ENCODE measurements at regions not wholly inside any gene's neighbourhood (a gene's known extent, or its start where the extent isn't known, plus 50 kb on each side); places are given as distances from the start of the nearest gene placed in this dataset.

DNA sequence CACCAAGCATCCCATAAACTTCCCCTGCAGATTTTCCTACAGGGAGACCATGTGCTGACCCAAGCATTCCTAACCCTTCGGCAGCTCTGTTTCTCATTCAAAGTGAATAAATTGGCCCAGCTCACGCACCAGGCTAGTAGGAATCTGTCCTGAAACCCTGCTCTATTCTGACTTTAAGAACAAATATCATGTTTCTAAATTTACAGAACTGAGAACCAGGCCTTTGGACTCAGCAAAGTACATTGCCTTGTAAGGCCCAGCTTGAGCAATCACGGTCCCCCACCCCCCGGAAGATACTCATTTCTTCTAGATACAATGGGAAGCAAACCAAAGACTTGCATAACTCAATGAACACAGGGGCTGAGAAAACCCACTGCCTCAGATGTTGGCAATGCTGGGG, 160.1 kb upstream of the NFIA start:
- TF ChIP-seq CTCF (IDR thresholded peaks at IDR 0.05; ENCODE audit: low read depth, low read length, missing input control) (no peak), REST (IDR thresholded peaks at IDR 0.05) (no peak), FOXA1 (IDR thresholded peaks at IDR 0.05) (no peak), ATF3 (IDR thresholded peaks at IDR 0.05) (no peak), SP1 (IDR thresholded peaks at IDR 0.05) (no peak), RAD21 (IDR thresholded peaks at IDR 0.05) (no peak), MAX (IDR thresholded peaks at IDR 0.05) (no peak), JUND (IDR thresholded peaks at IDR 0.05) (no peak), TAF1 (conservative IDR thresholded peaks at IDR 0.05) (no peak)
- TF ChIP-seq, protein P1, sequence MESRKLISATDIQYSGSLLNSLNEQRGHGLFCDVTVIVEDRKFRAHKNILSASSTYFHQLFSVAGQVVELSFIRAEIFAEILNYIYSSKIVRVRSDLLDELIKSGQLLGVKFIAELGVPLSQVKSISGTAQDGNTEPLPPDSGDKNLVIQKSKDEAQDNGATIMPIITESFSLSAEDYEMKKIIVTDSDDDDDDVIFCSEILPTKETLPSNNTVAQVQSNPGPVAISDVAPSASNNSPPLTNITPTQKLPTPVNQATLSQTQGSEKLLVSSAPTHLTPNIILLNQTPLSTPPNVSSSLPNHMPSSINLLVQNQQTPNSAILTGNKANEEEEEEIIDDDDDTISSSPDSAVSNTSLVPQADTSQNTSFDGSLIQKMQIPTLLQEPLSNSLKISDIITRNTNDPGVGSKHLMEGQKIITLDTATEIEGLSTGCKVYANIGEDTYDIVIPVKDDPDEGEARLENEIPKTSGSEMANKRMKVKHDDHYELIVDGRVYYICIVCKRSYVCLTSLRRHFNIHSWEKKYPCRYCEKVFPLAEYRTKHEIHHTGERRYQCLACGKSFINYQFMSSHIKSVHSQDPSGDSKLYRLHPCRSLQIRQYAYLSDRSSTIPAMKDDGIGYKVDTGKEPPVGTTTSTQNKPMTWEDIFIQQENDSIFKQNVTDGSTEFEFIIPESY (IDR thresholded peaks at IDR 0.05) = no peak
